Neural cell (in vitro differentiated cells): ENCODE measurements at regions not wholly inside any gene's neighbourhood (a gene's known extent, or its start where the extent isn't known, plus 50 kb on each side); places are given as distances from the start of the nearest gene placed in this dataset.

Source experiments
- H2AFZ ChIP-seq: fragments of 200-600, 300-800 bp; sonication (generic), shearing (Covaris generic); 2 replicates; pipeline ENCODE4 v1.6.0; 2014; ENCODE audit warnings: low read depth, mild to moderate bottlenecking, antibody characterized with exemption, low read length, moderate library complexity
- H3F3A ChIP-seq: fragments of 200-600 bp; shearing (Covaris generic); 2 replicates; pipeline ENCODE4 v1.6.1; 2016; ENCODE audit warnings: mild to moderate bottlenecking, moderate library complexity, mixed read lengths, antibody characterized with exemption, low read length; ENCODE audit not compliant: insufficient read depth, poor library complexity, severe bottlenecking
- H3K27ac ChIP-seq: fragments of 200-600, 300-800 bp; sonication (generic), shearing (Covaris generic); 2 replicates; pipeline ENCODE4 v1.5.1; 2014; ENCODE audit warnings: mild to moderate bottlenecking, low read length, moderate library complexity
- H3K27me3 ChIP-seq: fragments of 300-800, 200-600 bp; sonication (generic), shearing (Covaris generic); 2 replicates; pipeline ENCODE4 v1.6.0; 2014; ENCODE audit warnings: mild to moderate bottlenecking, low read depth, low read length, moderate library complexity; ENCODE audit not compliant: insufficient read depth
- H3K36me3 ChIP-seq: fragments of 300-800, 200-600 bp; sonication (generic), shearing (Covaris generic); 2 replicates; pipeline ENCODE4 v1.5.1; 2014; ENCODE audit warnings: mild to moderate bottlenecking, antibody characterized with exemption, low read length, moderate library complexity; ENCODE audit not compliant: insufficient read depth
- H3K4me2 ChIP-seq: fragments of 300-800, 200-600 bp; sonication (generic), shearing (Covaris generic); 2 replicates; pipeline ENCODE4 v1.6.0; 2014; ENCODE audit warnings: mild to moderate bottlenecking, low read length
- H3K4me3 ChIP-seq: fragments of 300-800, 200-600 bp; sonication (generic), shearing (Covaris generic); 2 replicates; pipeline ENCODE4 v1.5.1; 2014; ENCODE audit warnings: mild to moderate bottlenecking, low read length, moderate library complexity
- H3K79me2 ChIP-seq: fragments of 200-600 bp; shearing (Covaris generic); replicated peaks from 2 replicates; pipeline ENCODE4 v1.6.0; 2014; ENCODE audit warnings: mild to moderate bottlenecking, low read length, moderate library complexity; ENCODE audit not compliant: insufficient read depth
- H3K9ac ChIP-seq: fragments of 300-800, 200-600 bp; sonication (generic), shearing (Covaris generic); 2 replicates; pipeline ENCODE4 v1.6.1; 2016; ENCODE audit warnings: mild to moderate bottlenecking, low read length, mixed read lengths
- H3K9me2 ChIP-seq: fragments of 200-600 bp; shearing (Covaris generic); 2 replicates; pipeline ENCODE4 v1.6.1; 2016; ENCODE audit warnings: mild to moderate bottlenecking, low read length, mixed read lengths; ENCODE audit not compliant: insufficient read depth
- H3K9me3 ChIP-seq: fragments of 200-600, 300-800 bp; sonication (generic), shearing (Covaris generic); 2 replicates; pipeline ENCODE4 v1.6.1; 2016; ENCODE audit warnings: mild to moderate bottlenecking, mixed run types, low read length, moderate library complexity, mixed read lengths
- H4K20me1 ChIP-seq: fragments of 200-600 bp; shearing (Covaris generic); 2 replicates; pipeline ENCODE4 v1.6.1; 2016; ENCODE audit warnings: mild to moderate bottlenecking, mixed run types; ENCODE audit not compliant: insufficient read depth
- CTCF ChIP-seq: fragments of 450-650 bp; IDR thresholded peaks from 2 replicates; pipeline ENCODE4 v1.5.1; 2014; ENCODE audit warnings: antibody characterized with exemption, mild to moderate bottlenecking, moderate library complexity; ENCODE audit not compliant: poor library complexity, severe bottlenecking
- EP300 ChIP-seq: fragments of 450-650 bp; conservative IDR thresholded peaks from 2 replicates; pipeline ENCODE4 v1.6.1; 2014; ENCODE audit warnings: antibody characterized with exemption, mild to moderate bottlenecking, moderate library complexity; ENCODE audit not compliant: poor library complexity, severe bottlenecking
- EZH2 ChIP-seq: fragments of 200-600, 300-800 bp; shearing (Covaris generic), sonication (generic); IDR thresholded peaks from 2 replicates; pipeline ENCODE4 v1.6.1; 2014; ENCODE audit warnings: antibody characterized with exemption, low read length, borderline replicate concordance, mild to moderate bottlenecking; ENCODE audit not compliant: insufficient read depth, poor library complexity, severe bottlenecking
- MXI1 ChIP-seq: fragments of 450-650 bp; conservative IDR thresholded peaks from 2 replicates; pipeline ENCODE4 v1.6.1; 2014; ENCODE audit warnings: antibody characterized with exemption, mild to moderate bottlenecking; ENCODE audit not compliant: poor library complexity, severe bottlenecking
- POLR2AphosphoS5 ChIP-seq: IDR thresholded peaks from 2 replicates; pipeline ENCODE4 v1.6.1; 2012
- RAD21 ChIP-seq: fragments of 450-650 bp; conservative IDR thresholded peaks from 2 replicates; pipeline ENCODE4 v1.6.1; 2014; ENCODE audit warnings: antibody characterized with exemption, mild to moderate bottlenecking, moderate library complexity
- REST ChIP-seq: IDR thresholded peaks from 2 replicates; pipeline ENCODE4 v1.6.1; 2012; ENCODE audit warnings: borderline replicate concordance
- SMC3 ChIP-seq: fragments of 450-650 bp; conservative IDR thresholded peaks from 2 replicates; pipeline ENCODE4 v1.6.1; 2014; ENCODE audit warnings: antibody characterized with exemption, mild to moderate bottlenecking, moderate library complexity; ENCODE audit not compliant: poor library complexity
- TAF1 ChIP-seq: IDR thresholded peaks from 2 replicates; pipeline ENCODE4 v1.6.1; 2012; ENCODE audit warnings: low read depth

GRCh38 chr9:30765318-30765717 lies 1619.1 kb upstream of the ACO1 start:
- H3F3A ChIP-seq: no peaks in the 10 kb centered on the region
- TF ChIP-seq RAD21: no peak
- no peak for TF ChIP-seq POLR2AphosphoS5
- TF ChIP-seq MXI1: no peak
- TF ChIP-seq EZH2: no peak
- TF ChIP-seq CTCF: no peak
- no peak for TF ChIP-seq TAF1
- no peak for TF ChIP-seq EP300
- no peak for TF ChIP-seq REST
- no peak for TF ChIP-seq SMC3

GRCh38 chr9:30771163-30771708 lies 1613.2 kb upstream of the ACO1 start:
- peak overlapping the region; percentile 1 for H3K4me3 ChIP-seq
- TF ChIP-seq RAD21 (no peak), EP300 (peak; percentile 89), MXI1 (no peak), REST (peak; percentile 44), CTCF (no peak), TAF1 (no peak), POLR2AphosphoS5 (peak; percentile 63)

More at GRCh38 chr9:30765318-30765717, 1619.1 kb upstream of the ACO1 start:
- Histone ChIP-seq H2AFZ (no peak overlapping the region), H3K9ac (no peak overlapping the region), H3K27me3 (no peaks in the 10 kb centered on the region), H3K27ac (no peak overlapping the region), H3K9me2 (no peaks in the 10 kb centered on the region), H3K36me3 (no peaks in the 10 kb centered on the region), H4K20me1 (no peaks in the 10 kb centered on the region), H3K9me3 (no peaks in the 10 kb centered on the region), H3K4me3 (no peak overlapping the region), H3K79me2 (no peaks in the 10 kb centered on the region), H3K4me2 (no peak overlapping the region)

More at GRCh38 chr9:30771163-30771708, 1613.2 kb upstream of the ACO1 start:
- Histone ChIP-seq H3K4me2 (peak overlapping the region; percentile 9), H3K9me2 (no peaks in the 10 kb centered on the region), H3F3A (no peaks in the 10 kb centered on the region), H3K27me3 (no peaks in the 10 kb centered on the region), H3K9me3 (no peaks in the 10 kb centered on the region), H3K27ac (peak overlapping the region; percentile 25), H3K36me3 (no peaks in the 10 kb centered on the region), H3K79me2 (no peaks in the 10 kb centered on the region), H4K20me1 (no peaks in the 10 kb centered on the region), H3K9ac (no peak overlapping the region), H2AFZ (no peak overlapping the region)
